Mesenchymal stem cell (in vitro differentiated cells and primary cell): ENCODE measurements at regions not wholly inside any gene's neighbourhood (a gene's known extent, or its start where the extent isn't known, plus 50 kb on each side); places are given as distances from the start of the nearest gene placed in this dataset.

Source experiments
- DNase-seq: peaks from one replicate; pipeline ENCODE4 v3.0.0-alpha.2; 2013
- H2AFZ ChIP-seq: one replicate; pipeline ENCODE4 v1.6.1; 2013; ENCODE audit warnings: low read depth, mild to moderate bottlenecking, control low read depth, inconsistent platforms, low read length, moderate library complexity
- H2AK5ac ChIP-seq: 2 replicates; pipeline ENCODE4 v1.6.1; 2013; ENCODE audit warnings: low read length, moderate library complexity, mild to moderate bottlenecking, inconsistent platforms; ENCODE audit not compliant: severe bottlenecking
- H2BK120ac ChIP-seq: one replicate; pipeline ENCODE4 v1.6.1; 2013; ENCODE audit warnings: low read depth, mild to moderate bottlenecking, inconsistent platforms, low read length, moderate library complexity
- H2BK12ac ChIP-seq, 2 experiments: one replicate each; pipeline ENCODE4 v1.6.1; 2013; ENCODE audit warnings: inconsistent platforms in 2 of 2, low read length in 2 of 2, mild to moderate bottlenecking in 2 of 2, moderate library complexity in 2 of 2, control low read depth in 1 of 2
- H2BK15ac ChIP-seq: one replicate; pipeline ENCODE4 v1.6.1; 2013; ENCODE audit warnings: mild to moderate bottlenecking, low read depth, inconsistent platforms; ENCODE audit not compliant: poor library complexity, severe bottlenecking
- H2BK5ac ChIP-seq: 2 replicates; pipeline ENCODE4 v1.6.1; 2013; ENCODE audit warnings: low read depth, mild to moderate bottlenecking, low read length, control low read depth, inconsistent platforms; ENCODE audit not compliant: poor library complexity, severe bottlenecking
- H3K14ac ChIP-seq, 2 experiments: one replicate each; pipeline ENCODE4 v1.6.1; 2013; ENCODE audit warnings: inconsistent platforms in 2 of 2, low read length in 2 of 2, control low read depth in 1 of 2, mild to moderate bottlenecking in 1 of 2, moderate library complexity in 1 of 2
- H3K18ac ChIP-seq, 2 experiments: one replicate each; pipeline ENCODE4 v1.6.1; 2013; ENCODE audit warnings: inconsistent platforms in 2 of 2, low read length in 2 of 2, control low read depth in 1 of 2, low read depth in 1 of 2, mild to moderate bottlenecking in 1 of 2
- H3K23ac ChIP-seq, 2 experiments: one replicate each; pipeline ENCODE4 v1.6.1; 2013; ENCODE audit warnings: inconsistent platforms in 2 of 2, low read length in 2 of 2, mild to moderate bottlenecking in 2 of 2, moderate library complexity in 2 of 2, control low read depth in 1 of 2
- H3K27ac ChIP-seq: 2 replicates; pipeline ENCODE4 v1.5.1; 2013; ENCODE audit warnings: mild to moderate bottlenecking, moderate library complexity, low read length, control low read depth, inconsistent platforms; ENCODE audit not compliant: poor library complexity, severe bottlenecking
- H3K27me3 ChIP-seq, 2 experiments: 2 replicates each; pipeline versions ENCODE4 v1.6.1 to v1.7.0; 2013; ENCODE audit warnings: low read length in 2 of 2, mild to moderate bottlenecking in 2 of 2, moderate library complexity in 2 of 2, control low read depth in 1 of 2, inconsistent platforms in 1 of 2; ENCODE audit not compliant: control insufficient read depth in 1 of 2, insufficient read depth in 1 of 2
- H3K36me3 ChIP-seq, 2 experiments: 2 replicates each; pipeline versions ENCODE4 v1.6.1 to v1.7.0; 2013; ENCODE audit warnings: low read length in 2 of 2, control low read depth in 1 of 2, inconsistent platforms in 1 of 2, low read depth in 1 of 2, mild to moderate bottlenecking in 1 of 2; ENCODE audit not compliant: insufficient read depth in 2 of 2, control insufficient read depth in 1 of 2
- H3K4ac ChIP-seq, 2 experiments: one replicate each; pipeline ENCODE4 v1.6.1; 2013; ENCODE audit warnings: inconsistent platforms in 2 of 2, low read length in 2 of 2, mild to moderate bottlenecking in 2 of 2, moderate library complexity in 2 of 2, control low read depth in 1 of 2, low read depth in 1 of 2
- H3K4me1 ChIP-seq: 2 replicates; pipeline ENCODE4 v1.6.1; 2013; ENCODE audit warnings: low read depth, low read length, control low read depth; ENCODE audit not compliant: control insufficient read depth, insufficient read depth
- H3K4me2 ChIP-seq: 2 replicates; pipeline ENCODE4 v1.6.1; 2013; ENCODE audit warnings: low read length, mild to moderate bottlenecking, inconsistent platforms; ENCODE audit not compliant: poor library complexity, severe bottlenecking
- H3K4me3 ChIP-seq, 2 experiments: 2 replicates each; pipeline versions ENCODE4 v1.5.1 to v1.7.0; 2013; ENCODE audit warnings: low read length in 2 of 2, mild to moderate bottlenecking in 2 of 2, control low read depth in 1 of 2, low read depth in 1 of 2; ENCODE audit not compliant: insufficient read depth in 1 of 2
- H3K79me1 ChIP-seq: replicated peaks from 2 replicates; pipeline ENCODE4 v1.6.1; 2013; ENCODE audit warnings: mild to moderate bottlenecking, control low read depth, low read length, inconsistent platforms; ENCODE audit not compliant: poor library complexity, severe bottlenecking
- H3K9ac ChIP-seq: 2 replicates; pipeline ENCODE4 v1.7.0; 2013; ENCODE audit warnings: mild to moderate bottlenecking, low read length, moderate library complexity
- H3K9me3 ChIP-seq: 2 replicates; pipeline ENCODE4 v1.7.0; 2013; ENCODE audit warnings: mild to moderate bottlenecking, low read length; ENCODE audit not compliant: control insufficient read depth
- H4K8ac ChIP-seq: one replicate; pipeline ENCODE4 v1.6.1; 2013; ENCODE audit warnings: inconsistent platforms, mild to moderate bottlenecking, low read length, moderate library complexity
- H4K91ac ChIP-seq: one replicate; pipeline ENCODE4 v1.6.1; 2013; ENCODE audit warnings: mild to moderate bottlenecking, low read length, inconsistent platforms
- WGBS: methylation state at CpG from one replicate; pipeline ENCODE4 v1.1.7; 2013; ENCODE audit warnings: mixed read lengths; 5-methylcytosine and 5-hydroxymethylcytosine counted together

- DNase-seq, result no peak
- no peak overlapping the region for H4K8ac ChIP-seq
- no peak overlapping the region for H2AFZ ChIP-seq
- H3K23ac ChIP-seq, result no peak overlapping the region
- H3K36me3 ChIP-seq, result no peaks in the 10 kb centered on the region
- no peak overlapping the region for H3K14ac ChIP-seq
- H3K27ac ChIP-seq, result no peak overlapping the region
- no peak overlapping the region for H3K4ac ChIP-seq
- WGBS, result 58% methylated on average over 8 of the region's 8 CpGs
- H3K9me3 ChIP-seq, result peaks cover 4% of the 10 kb centered on the region
- H3K79me1 ChIP-seq, result no peaks in the 10 kb centered on the region
- H3K4me3 ChIP-seq, result no peak overlapping the region
- H2AK5ac ChIP-seq, result no peak overlapping the region
- no peak overlapping the region for H2BK120ac ChIP-seq
- H2BK12ac ChIP-seq, result no peak overlapping the region
- H3K4me2 ChIP-seq, result no peak overlapping the region
- H3K9ac ChIP-seq, result no peak overlapping the region
- H3K4me1 ChIP-seq, result no peaks in the 10 kb centered on the region
- no peak overlapping the region for H2BK5ac ChIP-seq
- no peak overlapping the region for H3K18ac ChIP-seq
- H2BK15ac ChIP-seq, result no peak overlapping the region
- H3K27me3 ChIP-seq, result no peaks in the 10 kb centered on the region
- H4K91ac ChIP-seq, result no peak overlapping the region
Observed at GRCh38 chr20:61050336-61050890, 201.6 kb upstream of the CDH4 start.

GRCh38 chr20:61052195-61052750 is 199.8 kb upstream of the CDH4 start:
- Histone ChIP-seq H2BK120ac (no peak overlapping the region), H4K8ac (no peak overlapping the region), H3K4me2 (no peak overlapping the region), H3K27me3 (no peaks in the 10 kb centered on the region), H3K36me3 (no peaks in the 10 kb centered on the region), H3K4me3 (no peak overlapping the region), H3K79me1 (no peaks in the 10 kb centered on the region), H3K18ac (no peak overlapping the region), H2BK15ac (no peak overlapping the region), H3K27ac (no peak overlapping the region), H2BK5ac (no peak overlapping the region), H3K14ac (no peak overlapping the region), H2BK12ac (no peak overlapping the region), H2AFZ (no peak overlapping the region), H3K9ac (no peak overlapping the region), H2AK5ac (no peak overlapping the region), H3K4me1 (no peaks in the 10 kb centered on the region), H3K23ac (no peak overlapping the region), H3K4ac (no peak overlapping the region), H4K91ac (no peak overlapping the region), H3K9me3 (peaks cover 4% of the 10 kb centered on the region)
- DNase-seq, result no peak
- WGBS, result 83% methylated on average over 13 of the region's 16 CpGs

DNA sequence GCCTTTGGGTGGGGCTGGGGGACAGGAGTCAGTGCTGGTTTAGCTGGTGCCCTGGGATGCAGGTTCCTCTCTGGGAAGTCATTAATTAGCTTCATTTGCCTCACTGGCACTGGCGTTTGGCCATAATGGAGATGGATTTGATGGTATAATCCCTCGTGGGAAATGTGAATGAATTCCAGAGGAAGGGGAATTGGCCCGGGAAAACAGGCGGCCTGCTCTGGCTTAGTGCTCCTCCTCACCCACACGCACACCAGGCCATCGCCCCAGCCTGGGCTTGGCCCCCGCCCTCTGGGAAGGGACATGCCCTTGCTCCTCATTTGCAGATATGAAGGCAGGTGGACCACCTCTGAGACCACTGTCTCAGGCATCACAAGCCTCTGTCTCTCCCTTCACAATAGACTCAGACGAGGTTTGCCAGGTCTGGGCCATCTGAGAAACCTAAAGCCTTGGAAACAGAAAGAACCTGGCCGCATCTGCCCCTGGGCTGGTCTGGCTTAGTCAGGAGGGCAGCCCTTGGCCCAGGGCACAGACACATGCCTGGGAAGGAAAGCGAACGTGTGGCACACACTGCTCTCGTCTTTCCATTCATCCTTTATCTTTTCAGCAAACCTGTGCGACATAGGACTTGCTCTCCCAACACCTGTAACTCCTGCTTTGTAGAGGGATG is 199.2 kb upstream of the CDH4 start:
- Histone ChIP-seq H2BK15ac (no peak overlapping the region), H2BK12ac (no peak overlapping the region), H2BK5ac (no peak overlapping the region), H2AFZ (no peak overlapping the region), H2BK120ac (no peak overlapping the region), H3K4me3 (no peak overlapping the region), H3K36me3 (no peaks in the 10 kb centered on the region), H4K91ac (no peak overlapping the region), H3K9me3 (peaks cover 4% of the 10 kb centered on the region), H3K23ac (no peak overlapping the region), H3K9ac (no peak overlapping the region), H4K8ac (no peak overlapping the region), H3K27me3 (peaks cover 0 to 4% of the 10 kb centered on the region in 2 experiments), H3K27ac (no peak overlapping the region), H3K4me1 (no peaks in the 10 kb centered on the region), H3K4ac (no peak overlapping the region), H3K14ac (no peak overlapping the region), H3K18ac (no peak overlapping the region), H3K79me1 (no peaks in the 10 kb centered on the region), H2AK5ac (no peak overlapping the region), H3K4me2 (no peak overlapping the region)
- no peak for DNase-seq
- 74% methylated on average over 10 of the region's 13 CpGs for WGBS

GRCh38 chr20:61053487-61053886 is 198.6 kb upstream of the CDH4 start:
- Histone ChIP-seq H2AFZ (no peak overlapping the region), H3K9ac (no peak overlapping the region), H3K9me3 (peaks cover 4% of the 10 kb centered on the region), H3K14ac (no peak overlapping the region), H3K18ac (no peak overlapping the region), H3K4ac (no peak overlapping the region), H2BK15ac (no peak overlapping the region), H4K91ac (no peak overlapping the region), H3K27me3 (peaks cover 0 to 4% of the 10 kb centered on the region in 2 experiments), H3K27ac (no peak overlapping the region), H2BK5ac (no peak overlapping the region), H2AK5ac (no peak overlapping the region), H3K23ac (no peak overlapping the region), H3K4me3 (no peak overlapping the region), H3K36me3 (no peaks in the 10 kb centered on the region), H2BK120ac (no peak overlapping the region), H4K8ac (no peak overlapping the region), H3K79me1 (no peaks in the 10 kb centered on the region), H3K4me1 (no peaks in the 10 kb centered on the region), H2BK12ac (no peak overlapping the region), H3K4me2 (no peak overlapping the region)
- no peak for DNase-seq
- WGBS, result 83% methylated on average over 4 of the region's 4 CpGs
